GM12873 (cell line): ENCODE measurements at regions not wholly inside any gene's neighbourhood (a gene's known extent, or its start where the extent isn't known, plus 50 kb on each side); places are given as distances from the start of the nearest gene placed in this dataset.

ENCODE experiments used
- CTCF ChIP-seq: IDR thresholded peaks from 2 replicates; pipeline ENCODE4 v1.5.1; 2012; ENCODE audit warnings: low read depth, mild to moderate bottlenecking, moderate library complexity, low read length, control low read depth; ENCODE audit not compliant: insufficient read depth; ENCODE audit errors: missing control alignments

- no peak for TF ChIP-seq CTCF
Measured at GRCh38 chr6:54041239-54041638, 70.0 kb upstream of the MLIP start.

GRCh38 chr6:54043360-54043759, 67.9 kb upstream of the MLIP start:
- no peak for TF ChIP-seq CTCF

GRCh38 chr6:54044059-54044458, 67.2 kb upstream of the MLIP start:
- no peak for TF ChIP-seq CTCF

GRCh38 chr6:54048782-54049181, 62.5 kb upstream of the MLIP start:
- no peak for TF ChIP-seq CTCF

- TF ChIP-seq CTCF = no peak
Measured at GRCh38 chr6:54050750-54051149, 60.5 kb upstream of the MLIP start.

GRCh38 chr6:54053881-54054391, 57.3 kb upstream of the MLIP start:
- TF ChIP-seq CTCF = no peak

GRCh38 chr6:54056105-54056504, 55.1 kb upstream of the MLIP start:
- TF ChIP-seq CTCF = no peak

GRCh38 chr6:54057058-54057457, 54.2 kb upstream of the MLIP start:
- TF ChIP-seq CTCF = no peak
